Upper lobe of right lung (tissue), 1 donor: ENCODE measurements at regions not wholly inside any gene's neighbourhood (a gene's known extent, or its start where the extent isn't known, plus 50 kb on each side); places are given as distances from the start of the nearest gene placed in this dataset.
A peak's percentile ranks its signal among the peaks of the same experiment; 100 is the strongest.

Experiments used
- ATAC-seq: fragments of 200-7000 bp; cut with Tn5 transposase; one replicate; pipeline ENCODE4 v1.9.1; 2020; ENCODE audit warnings: mild to moderate bottlenecking, moderate library complexity
- DNase-seq: peaks from one replicate; pipeline ENCODE4 v3.0.0-alpha.2; 2020
- H3K27ac ChIP-seq: fragments of 200-600 bp; one replicate; pipeline ENCODE4 v1.8.0; 2022
- H3K27me3 ChIP-seq: fragments of 200-600 bp; one replicate; pipeline ENCODE4 v1.8.0; 2022; ENCODE audit warnings: mild to moderate bottlenecking
- H3K36me3 ChIP-seq: fragments of 200-600 bp; one replicate; pipeline ENCODE4 v1.8.0; 2022
- H3K4me1 ChIP-seq: fragments of 200-600 bp; one replicate; pipeline ENCODE4 v1.8.0; 2022
- H3K4me3 ChIP-seq: fragments of 200-600 bp; one replicate; pipeline ENCODE4 v1.8.0; 2022; ENCODE audit warnings: mild to moderate bottlenecking
- H3K9me3 ChIP-seq: fragments of 200-600 bp; one replicate; pipeline ENCODE4 v1.8.0; 2022
- intact Hi-C: fragments of 100-400 bp; cut with DNase I; formaldehyde crosslinking; loops from one replicate; pipeline ENCODE4 v1.11.0; 2022
- TF ChIP-seq, protein P1 (sequence below): fragments of 200-600 bp; IDR thresholded peaks from one replicate; pipeline ENCODE4 v1.8.0; 2022; ENCODE audit warnings: antibody characterized with exemption
- donor health status: DM: no; HTN: yes; CAD: no; lungs with severe emphysema.

DNA sequence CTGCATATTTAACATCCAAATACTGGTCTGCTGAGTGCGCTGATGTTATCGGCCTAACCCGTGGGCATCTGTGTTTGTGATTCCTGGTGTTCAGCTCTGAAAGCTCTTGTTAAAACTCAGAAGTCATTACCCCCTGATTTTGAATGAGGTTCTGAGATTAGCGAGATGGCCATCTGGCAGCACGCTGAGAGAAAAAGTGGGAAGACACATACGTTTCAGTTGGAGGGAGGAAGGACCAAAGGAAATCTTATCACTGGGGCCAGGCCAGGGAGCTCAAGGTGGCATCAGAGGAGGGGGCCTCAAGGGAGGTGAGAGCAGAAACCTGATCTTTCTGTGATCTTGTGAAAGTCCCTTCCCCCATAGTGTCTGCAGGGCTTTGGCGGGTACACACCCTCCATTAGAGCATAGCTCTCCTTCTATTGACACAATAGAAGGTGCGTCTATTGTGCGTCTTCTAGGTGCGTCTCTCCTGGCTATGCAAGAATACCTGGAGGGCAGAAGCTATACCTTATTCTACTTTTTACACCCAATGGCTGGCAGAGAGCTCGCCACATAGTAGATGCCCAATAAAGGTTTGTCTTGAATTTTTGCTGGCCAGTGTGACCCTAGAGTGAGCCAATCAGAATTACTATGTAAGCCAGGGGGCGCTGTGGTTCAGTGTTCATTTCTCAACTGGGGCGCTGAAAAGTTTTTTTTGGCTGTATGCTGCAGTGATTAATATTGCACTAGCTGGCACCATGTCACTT, 182.4 kb downstream of the SHQ1 start:
- no peaks in the 10 kb centered on the region for H3K36me3 ChIP-seq
- intact Hi-C loops: no loop called here

DNA sequence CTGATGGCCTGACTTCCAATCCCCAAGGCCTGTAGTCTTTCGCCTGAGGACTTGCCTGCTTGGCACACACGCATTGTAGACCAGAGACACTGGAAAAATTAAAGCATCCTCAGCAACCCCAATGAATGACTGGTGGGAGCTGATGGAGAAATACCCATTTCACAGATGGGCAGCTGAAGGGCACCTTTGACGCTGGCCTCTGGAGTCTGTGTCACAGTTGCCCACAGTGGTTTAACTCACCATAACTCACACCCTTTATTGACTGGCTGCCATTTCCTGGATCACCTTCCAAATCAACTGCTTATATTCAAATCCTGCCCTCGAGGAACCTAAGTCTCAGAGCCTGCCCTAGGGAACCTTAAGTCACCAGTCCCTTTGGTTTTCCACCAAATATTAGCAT, 183.1 kb downstream of the SHQ1 start:
- no peak overlapping the region for H3K27ac ChIP-seq
- ATAC-seq: no peak
- intact Hi-C loops: no loop called here
- no peaks in the 10 kb centered on the region for H3K36me3 ChIP-seq
- no peaks in the 10 kb centered on the region for H3K27me3 ChIP-seq
- H3K9me3 ChIP-seq: no peaks in the 10 kb centered on the region
- no peaks in the 10 kb centered on the region for H3K4me1 ChIP-seq
- no peak for DNase-seq
- no peak overlapping the region for H3K4me3 ChIP-seq
- TF ChIP-seq, protein P1, sequence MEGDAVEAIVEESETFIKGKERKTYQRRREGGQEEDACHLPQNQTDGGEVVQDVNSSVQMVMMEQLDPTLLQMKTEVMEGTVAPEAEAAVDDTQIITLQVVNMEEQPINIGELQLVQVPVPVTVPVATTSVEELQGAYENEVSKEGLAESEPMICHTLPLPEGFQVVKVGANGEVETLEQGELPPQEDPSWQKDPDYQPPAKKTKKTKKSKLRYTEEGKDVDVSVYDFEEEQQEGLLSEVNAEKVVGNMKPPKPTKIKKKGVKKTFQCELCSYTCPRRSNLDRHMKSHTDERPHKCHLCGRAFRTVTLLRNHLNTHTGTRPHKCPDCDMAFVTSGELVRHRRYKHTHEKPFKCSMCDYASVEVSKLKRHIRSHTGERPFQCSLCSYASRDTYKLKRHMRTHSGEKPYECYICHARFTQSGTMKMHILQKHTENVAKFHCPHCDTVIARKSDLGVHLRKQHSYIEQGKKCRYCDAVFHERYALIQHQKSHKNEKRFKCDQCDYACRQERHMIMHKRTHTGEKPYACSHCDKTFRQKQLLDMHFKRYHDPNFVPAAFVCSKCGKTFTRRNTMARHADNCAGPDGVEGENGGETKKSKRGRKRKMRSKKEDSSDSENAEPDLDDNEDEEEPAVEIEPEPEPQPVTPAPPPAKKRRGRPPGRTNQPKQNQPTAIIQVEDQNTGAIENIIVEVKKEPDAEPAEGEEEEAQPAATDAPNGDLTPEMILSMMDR: no peak

More for the DNA sequence above, 182.4 kb downstream of the SHQ1 start:
- no peak overlapping the region for H3K4me3 ChIP-seq
- no peaks in the 10 kb centered on the region for H3K4me1 ChIP-seq
- H3K27ac ChIP-seq: no peak overlapping the region
- DNase-seq (no peak), ATAC-seq (peak; percentile 64)
- no peaks in the 10 kb centered on the region for H3K9me3 ChIP-seq
- TF ChIP-seq, protein P1: peak; percentile 57
- no peaks in the 10 kb centered on the region for H3K27me3 ChIP-seq

DNA sequence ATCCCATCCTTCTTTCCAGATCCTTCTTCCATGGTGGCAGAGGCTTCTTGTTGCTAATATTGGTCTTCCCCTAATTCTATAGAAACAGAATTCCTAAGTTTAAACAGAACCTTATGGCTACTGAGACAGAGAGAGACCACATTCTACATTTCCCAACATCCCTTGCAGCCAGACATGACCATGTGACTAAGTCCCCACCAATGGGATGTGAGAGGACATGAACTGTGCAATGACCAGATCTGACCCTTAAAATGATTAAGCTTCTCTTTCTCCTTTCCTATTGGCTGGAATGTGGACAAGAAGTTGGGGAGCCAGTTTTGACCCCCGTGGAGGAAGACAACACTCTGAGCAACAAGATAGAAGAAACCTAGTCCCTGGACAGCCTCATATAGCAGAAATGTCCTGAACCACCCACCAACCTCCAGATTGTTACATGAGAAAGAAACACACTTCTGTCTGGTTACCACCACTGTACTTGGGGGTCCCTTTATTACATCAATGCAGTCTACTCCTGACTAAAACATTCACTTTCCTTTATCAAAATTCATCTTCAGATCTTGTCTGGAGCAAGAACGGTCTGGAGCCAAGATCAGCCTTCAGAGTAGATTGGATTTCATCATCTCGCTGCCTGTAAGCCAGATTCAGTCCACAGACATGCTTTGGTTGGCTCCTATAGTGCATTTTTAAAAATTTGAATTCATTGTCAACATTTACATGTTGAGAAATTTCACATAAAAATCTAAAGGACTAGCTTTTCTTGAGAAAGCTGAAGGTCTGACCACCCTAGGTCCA, 183.9 kb downstream of the SHQ1 start:
- intact Hi-C loops: no loop called here
- no peak for ATAC-seq
- H3K27me3 ChIP-seq: no peaks in the 10 kb centered on the region
- no peaks in the 10 kb centered on the region for H3K4me1 ChIP-seq
- H3K9me3 ChIP-seq: no peaks in the 10 kb centered on the region
- DNase-seq: no peak
- H3K36me3 ChIP-seq: no peaks in the 10 kb centered on the region
- H3K4me3 ChIP-seq: no peak overlapping the region
- H3K27ac ChIP-seq: no peak overlapping the region
- TF ChIP-seq, protein P1: no peak

DNA sequence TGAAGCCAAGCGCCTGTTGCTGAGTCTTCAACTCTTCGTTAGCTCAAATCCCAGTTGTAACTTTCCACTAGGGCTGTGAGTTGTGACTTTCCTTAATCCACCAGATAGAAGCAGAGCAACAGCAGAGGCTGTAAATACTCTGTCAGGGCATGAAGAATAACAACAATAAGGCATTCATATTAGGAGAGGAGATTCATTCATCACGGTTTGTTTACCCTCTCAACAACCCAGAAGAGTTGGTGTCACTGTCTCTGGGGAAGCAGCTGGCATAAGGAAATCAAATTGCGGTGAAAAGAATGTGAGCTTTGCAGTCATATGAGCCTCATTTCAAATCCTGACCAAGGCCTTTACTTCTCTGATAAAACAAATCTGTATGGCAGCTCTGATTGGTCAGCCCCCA, 184.8 kb downstream of the SHQ1 start:
- intact Hi-C loops: no loop called here
- Histone ChIP-seq H3K36me3 (no peaks in the 10 kb centered on the region), H3K4me1 (no peaks in the 10 kb centered on the region), H3K9me3 (no peaks in the 10 kb centered on the region), H3K27ac (no peak overlapping the region), H3K27me3 (no peaks in the 10 kb centered on the region), H3K4me3 (no peak overlapping the region)
- ATAC-seq (no peak), DNase-seq (no peak)
- TF ChIP-seq, protein P1: no peak

DNA sequence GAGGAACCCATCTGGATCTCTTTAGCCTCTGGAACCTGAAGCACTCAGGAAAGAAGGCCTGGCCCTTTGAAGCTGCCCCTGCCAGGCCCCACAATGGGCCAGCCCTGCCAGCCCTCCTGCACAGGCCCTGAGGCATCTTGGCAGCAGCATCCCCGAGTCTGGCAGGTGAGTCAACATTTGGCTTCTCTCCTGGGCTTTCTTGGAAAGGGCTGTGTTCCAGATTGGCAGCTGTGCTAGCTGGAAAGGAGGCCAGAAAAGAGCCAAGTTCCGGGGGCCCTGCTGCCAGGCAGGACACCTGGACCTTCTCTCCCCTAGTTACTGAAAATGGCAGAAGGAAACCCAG, 187.2 kb downstream of the SHQ1 start:
- no peak overlapping the region for H3K4me3 ChIP-seq
- DNase-seq: peak; percentile 79
- no peaks in the 10 kb centered on the region for H3K27me3 ChIP-seq
- TF ChIP-seq, protein P1: no peak
- H3K4me1 ChIP-seq: no peaks in the 10 kb centered on the region
- H3K9me3 ChIP-seq: no peaks in the 10 kb centered on the region
- no peaks in the 10 kb centered on the region for H3K36me3 ChIP-seq
- peak; percentile 89 for ATAC-seq
- intact Hi-C loops: no loop called here
- H3K27ac ChIP-seq: no peak overlapping the region
